ENCODE measurements at regions not wholly inside any gene's neighbourhood (a gene's known extent, or its start where the extent isn't known, plus 50 kb on each side); places are given as distances from the start of the nearest gene placed in this dataset.

DNA sequence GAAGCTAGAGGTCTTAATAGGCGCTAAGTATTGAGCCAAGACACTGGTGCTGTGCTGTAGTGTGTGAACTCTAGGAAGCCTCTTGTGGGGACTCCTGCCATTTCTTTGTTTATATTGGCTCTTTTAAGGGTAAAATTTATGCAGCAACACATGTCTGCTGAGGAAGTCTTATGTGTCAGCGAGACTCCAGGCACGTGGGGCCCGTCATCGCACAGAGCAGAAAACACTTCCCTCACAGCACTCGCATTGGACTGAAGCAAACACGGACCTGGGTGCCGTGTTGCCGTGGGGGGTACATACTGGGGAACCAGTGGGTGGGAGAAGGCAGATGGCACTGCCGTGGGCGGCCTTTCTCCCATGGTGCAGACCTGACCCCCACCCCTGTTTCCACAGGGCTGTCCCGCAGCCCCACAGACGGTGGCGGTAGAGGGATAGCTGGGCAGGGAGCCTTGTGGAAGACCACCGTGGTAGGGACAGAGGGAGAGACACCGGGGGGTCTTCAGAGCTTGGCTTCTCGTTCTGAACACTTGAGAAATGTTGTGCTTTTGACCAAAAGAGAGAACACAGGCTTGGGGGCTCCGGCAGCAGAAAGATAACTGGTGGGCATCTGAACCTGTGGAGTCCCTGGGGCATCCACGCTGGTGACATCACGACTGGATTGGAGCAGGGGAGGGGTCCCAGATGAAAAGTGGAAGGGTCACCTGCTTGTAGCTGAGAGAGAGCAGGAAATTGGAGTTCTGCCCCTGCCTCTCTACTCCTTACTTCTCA, 284.7 kb upstream of the SHH start:
- no peak for DNase-seq (ENCODE audit: low spot score)

DNA sequence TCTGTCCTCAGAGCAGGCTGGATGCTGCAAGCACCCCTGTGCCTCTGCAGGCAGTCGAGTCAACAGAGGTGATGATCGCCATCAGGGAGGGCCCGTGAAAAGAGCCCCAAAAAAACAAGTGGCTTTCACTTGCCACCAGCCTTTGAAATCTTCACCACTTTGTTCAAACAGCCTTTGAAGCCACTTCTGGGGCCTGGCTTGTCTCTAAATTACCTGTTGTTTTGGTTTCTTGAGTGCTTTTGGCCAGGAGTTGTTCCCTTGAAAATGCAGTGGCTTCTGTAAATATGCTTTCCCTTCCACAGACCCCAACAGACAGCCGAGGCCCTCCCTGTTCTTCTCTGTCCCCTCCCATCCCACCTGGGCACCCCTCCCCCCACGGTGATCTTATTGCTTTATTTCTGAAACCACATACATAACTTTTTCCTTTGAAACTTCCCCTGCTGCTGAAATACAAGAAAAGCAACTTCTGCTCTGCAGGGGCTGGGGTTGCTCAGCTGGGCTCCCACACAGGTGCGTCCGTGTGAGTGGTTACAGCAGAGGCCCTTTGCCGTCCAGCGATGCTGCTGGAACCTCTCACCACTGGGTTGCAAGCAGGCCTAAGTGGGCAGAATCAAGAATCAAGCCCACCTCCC, 283.8 kb upstream of the SHH start:
- no peak for DNase-seq (ENCODE audit: low spot score)

DNA sequence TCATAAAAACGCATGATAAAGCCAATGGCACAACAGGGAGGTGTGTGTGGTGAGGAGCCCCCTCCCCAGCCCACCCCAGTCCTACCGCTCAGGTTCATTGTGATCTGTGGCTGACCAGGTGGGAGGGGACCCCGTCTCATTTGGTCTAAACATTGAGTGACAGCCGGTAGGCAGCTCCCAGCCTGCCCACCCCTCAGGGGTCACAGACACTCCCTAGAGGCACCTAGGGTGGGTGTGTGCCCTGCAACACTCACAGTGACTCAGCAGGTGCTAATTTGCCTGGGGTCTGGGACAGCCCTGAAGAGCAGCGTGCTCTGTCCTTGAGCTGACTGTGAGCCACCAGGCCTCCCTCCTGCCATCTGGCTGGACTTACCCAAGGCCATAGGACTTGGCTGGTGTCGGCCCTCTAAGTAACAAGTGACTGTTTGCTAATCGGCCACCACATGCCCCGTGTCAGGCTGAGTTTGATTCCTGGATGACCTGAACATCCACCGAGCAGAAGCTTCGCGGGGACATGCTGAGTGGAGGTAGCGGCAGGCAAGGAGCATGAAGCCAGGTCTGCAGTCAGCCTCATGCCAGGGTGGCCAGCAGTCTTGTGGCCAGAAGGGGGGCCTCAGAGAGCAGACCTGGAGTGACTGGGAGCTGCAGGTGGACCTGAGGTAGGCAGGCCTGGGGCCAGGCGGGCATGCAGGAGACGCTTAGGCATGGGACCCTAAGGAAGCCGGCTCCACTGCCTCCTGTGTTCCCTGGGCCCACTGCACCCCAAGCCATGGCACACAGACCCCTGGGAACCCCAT, 282.3 kb upstream of the SHH start:
- DNase-seq (ENCODE audit: low spot score) = no peak

DNA sequence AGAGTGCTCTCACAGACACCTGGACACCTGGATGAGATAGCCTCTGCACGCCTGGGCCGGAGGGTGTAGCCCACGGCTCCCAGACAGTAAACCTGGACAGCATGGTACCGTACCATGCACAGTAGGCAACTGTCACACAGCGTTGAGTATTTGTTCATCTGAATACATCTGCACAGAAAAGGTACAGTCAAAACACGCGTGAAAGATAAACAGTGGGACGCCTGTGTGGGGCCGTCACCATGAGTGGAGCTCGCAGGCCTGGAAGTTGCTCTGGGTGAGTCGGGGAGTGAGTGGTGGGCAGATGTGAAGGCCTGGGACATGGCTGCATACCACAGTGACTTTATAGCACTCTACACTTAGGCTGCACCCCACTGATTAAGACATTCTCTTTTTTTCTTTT, 280.0 kb upstream of the SHH start:
- DNase-seq (ENCODE audit: low spot score) = no peak

DNA sequence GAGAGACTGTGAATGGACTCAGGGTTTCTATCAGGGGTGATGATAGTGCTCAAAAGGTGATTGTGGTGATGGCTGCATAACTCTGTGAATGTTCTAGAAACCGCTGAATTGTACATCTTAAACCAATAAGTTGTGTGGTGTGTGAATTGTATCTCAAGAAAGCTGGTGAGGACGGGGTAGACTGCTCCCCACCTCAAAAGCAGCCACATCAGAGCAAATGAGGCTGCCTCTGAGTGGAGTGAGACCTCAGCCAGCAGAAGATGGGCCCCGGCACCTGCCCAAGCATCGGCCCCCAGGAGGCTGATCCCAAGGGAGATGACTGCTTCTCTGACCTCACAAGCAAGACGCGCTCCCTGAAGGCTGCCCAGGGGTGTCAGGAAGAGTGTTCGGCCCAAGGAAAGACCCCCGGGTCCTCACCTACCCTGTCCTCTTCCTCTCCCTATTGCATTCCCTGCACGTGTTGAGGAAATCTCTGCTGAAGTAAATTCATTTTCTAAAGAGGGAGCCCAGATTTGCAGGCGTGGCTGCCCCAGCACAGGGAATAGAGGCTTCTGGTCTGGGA, 279.3 kb upstream of the SHH start:
- no peak for DNase-seq (ENCODE audit: low spot score)

DNA sequence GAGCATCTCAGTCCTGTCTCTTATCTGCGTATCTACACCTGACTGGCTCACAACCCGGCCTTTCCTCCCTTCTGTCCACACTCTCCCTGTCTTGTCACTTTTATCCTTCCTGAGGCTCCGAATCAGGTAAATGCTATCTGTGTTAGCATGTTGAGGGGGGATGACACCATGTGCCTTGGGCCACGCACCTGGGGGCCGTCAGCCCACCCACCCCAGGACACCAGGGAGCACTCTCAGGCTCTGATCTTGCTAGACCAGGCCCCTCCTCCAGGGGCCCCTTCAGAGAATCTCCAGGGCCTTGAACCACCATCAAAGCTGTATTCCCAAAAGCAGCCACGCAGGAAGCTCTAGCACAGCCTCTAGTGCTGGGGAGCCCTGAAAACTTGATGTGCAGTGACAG, 278.7 kb upstream of the SHH start:
- DNase-seq (ENCODE audit: low spot score) = no peak

DNA sequence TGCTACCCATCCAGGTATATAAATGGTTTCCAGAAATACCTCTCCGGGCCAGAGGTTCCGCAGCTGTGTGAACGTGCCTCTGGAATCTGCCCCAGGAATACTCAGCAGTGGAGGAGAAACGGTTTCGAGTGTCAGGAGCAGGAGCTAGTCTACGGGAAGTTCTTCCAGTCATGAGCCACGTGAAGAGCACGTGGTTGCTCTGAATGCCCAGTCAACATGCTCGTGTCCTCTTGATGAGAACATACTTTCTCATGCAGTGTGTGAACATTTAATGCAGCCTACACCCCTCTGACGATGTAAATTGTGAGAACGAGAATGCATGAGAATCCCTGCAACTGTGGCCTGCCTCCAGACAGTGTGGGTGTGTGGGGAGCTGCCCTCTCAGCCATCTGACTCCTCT, 277.0 kb upstream of the SHH start:
- no peak for DNase-seq (ENCODE audit: low spot score)

DNA sequence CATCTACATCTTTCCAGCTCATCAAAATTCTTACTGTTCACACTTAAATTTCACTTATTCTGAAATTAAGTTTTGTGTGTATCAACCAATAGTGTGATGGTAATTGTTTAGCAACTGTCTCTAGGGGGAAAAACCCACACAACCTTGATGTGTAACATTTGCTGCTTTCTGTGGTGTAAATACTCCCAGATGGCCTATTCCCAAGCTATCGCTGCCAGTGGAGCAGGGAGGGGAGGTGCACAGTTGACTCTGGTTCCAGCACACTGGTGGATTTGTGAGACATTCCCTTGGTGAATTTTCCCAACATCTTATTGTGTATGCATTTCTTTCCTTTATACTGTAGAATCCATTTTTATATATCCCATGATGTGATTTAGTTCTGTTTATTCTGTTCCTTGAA, 275.9 kb upstream of the SHH start:
- DNase-seq (ENCODE audit: low spot score) = no peak

DNA sequence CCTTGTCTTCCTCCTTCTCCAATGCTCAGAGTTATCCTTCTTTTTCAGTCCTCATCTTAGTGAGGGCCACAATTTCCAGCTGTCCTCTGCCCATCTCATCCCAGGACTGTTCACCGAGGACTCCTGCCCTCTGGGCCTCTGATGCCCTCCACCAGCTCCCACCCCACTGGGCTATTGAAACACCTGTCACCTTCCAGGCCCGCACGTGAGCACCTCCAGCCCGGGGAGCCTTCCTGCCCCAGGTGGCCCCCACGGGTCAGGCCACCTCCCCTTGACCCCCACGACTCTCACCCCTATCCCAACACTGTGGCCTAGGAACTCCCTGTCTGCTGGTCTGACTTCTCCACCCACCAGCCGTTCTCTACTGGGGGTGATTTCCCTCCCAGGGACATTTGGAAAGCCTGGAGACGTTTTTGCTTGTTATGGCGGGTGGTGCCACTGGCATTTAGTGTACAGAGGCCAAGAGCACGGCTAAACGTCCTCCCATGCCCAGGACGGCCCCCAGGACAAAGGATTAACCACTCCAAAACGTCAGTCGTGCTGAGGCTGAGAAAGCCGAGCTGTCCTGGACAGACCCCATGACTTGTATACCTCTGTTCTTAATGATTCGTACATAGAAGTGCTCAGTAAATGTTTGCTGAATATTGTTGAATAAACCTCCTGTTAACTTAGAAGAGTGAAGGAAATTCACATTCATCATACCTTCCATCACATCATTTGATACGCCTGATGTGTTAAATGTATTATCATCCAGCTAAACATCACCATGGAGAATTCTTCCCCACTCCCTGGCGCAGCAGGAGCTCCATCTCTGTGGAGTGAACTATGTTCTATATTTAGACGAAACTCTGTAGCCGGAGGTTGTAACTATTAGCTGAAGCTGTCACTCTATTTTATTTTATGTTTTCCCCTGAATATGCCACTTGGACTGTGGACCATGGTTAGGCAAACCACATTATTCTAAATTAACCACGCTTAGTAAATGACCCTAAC, 270.1 kb upstream of the SHH start:
- no peak for DNase-seq (ENCODE audit: low spot score)

DNA sequence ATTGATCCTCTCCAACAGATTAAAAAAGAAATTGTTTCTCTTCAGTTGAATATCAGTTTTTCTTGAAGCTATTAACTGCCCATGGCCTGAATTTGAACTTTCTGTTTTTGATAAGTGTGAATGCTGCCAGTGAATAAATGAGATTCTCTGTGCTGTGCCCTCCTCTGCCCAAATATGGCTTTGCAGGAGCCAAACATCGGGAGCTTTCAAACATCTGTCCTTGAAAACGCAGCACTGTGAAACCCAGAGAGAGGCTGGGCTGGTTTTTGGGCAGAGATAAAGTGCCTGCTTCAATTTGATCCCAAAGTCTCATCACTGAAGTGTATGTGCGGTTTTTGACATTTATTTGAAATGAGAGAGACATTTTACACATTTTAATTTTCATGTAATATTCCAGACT, 268.3 kb upstream of the SHH start:
- no peak for DNase-seq (ENCODE audit: low spot score)

DNA sequence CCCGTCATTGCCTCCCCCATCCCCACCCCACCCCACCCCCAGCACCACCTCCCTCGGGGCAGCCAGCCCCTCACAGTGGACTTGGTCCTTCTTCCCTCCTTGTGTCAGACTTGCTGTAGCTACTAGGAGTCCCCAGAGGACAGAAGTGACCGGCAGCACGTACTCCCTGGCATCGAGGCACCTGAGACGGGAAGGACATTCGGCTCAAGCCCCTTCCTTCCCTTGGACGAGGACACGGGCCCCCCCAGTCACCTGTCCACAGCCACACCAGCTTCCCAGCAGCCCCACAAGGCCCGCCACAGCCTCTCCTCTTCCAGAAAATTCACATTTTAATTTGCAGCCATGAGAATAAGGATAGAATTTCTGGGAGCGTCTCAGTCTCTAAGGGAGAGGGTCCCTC, 267.8 kb upstream of the SHH start:
- DNase-seq (ENCODE audit: low spot score) = no peak

DNA sequence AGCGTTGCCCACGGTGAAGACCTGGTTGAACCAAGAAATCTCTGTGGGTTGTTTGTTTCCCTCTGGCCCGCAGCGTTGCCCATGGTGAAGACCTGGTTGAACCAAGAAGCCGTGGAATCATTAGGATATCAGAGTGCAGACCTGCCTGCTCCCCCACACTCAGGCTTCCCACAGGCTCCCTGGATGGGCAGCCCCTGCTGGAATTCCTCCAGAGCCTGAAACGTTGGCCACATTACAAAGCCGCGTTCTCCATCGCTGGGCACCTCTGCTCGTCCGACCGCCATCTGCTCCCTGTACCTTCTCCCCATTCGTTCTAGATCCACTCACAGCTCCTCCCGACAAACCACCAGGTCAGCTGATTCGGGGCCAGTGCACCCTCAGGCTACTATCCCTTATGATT, 266.9 kb upstream of the SHH start:
- DNase-seq (ENCODE audit: low spot score) = no peak

DNA sequence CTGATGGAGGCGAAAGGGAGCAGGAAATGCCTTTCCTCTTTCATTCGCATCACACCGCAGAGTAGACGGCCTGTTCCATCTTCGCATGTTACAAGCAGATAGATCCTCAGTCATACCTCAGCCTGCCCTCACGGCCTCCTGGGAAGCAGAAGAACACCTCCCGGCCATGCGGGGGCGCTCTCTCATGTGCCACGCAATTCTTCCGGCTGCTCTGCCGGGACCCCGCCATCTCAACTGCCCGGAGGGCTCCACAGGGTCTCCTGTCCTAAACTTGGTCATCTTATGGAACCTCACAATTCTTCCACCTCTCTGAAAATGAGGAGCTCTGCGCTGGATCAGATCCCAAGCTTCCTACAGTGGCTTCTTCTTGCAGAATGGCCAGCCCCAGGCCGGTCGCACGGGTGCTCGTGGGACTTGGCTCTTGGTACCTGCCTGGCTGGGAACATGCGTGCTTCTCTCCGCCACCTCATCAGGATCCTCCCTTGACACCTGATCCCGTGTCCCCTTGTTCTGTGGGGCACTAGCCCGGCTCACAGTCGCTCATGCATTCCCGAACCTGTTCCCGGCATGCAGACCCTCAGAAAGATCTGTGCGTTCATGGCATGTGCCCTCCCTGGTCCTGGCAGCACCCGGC, 262.8 kb upstream of the SHH start:
- no peak for DNase-seq (ENCODE audit: low spot score)

DNA sequence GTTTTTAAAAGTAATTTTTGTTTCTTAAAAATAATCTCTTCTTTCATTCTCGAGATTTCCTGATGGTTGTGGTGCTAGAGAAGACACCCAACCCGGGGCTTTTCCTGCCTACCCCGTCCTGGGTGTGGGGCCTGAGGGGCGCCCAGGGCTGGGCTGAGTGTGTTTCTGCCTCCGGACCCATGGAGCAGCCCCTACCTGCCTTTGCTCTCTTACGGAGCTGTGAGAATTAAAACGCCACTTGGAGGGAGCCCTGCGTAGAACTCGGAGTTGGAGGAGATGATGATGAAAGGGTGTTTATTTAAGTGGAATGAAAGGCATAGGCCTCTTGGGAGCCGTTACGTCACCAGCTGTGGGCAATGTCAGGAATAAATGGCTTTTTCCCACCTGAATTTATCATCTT, 261.8 kb upstream of the SHH start:
- DNase-seq (ENCODE audit: low spot score) = no peak

DNA sequence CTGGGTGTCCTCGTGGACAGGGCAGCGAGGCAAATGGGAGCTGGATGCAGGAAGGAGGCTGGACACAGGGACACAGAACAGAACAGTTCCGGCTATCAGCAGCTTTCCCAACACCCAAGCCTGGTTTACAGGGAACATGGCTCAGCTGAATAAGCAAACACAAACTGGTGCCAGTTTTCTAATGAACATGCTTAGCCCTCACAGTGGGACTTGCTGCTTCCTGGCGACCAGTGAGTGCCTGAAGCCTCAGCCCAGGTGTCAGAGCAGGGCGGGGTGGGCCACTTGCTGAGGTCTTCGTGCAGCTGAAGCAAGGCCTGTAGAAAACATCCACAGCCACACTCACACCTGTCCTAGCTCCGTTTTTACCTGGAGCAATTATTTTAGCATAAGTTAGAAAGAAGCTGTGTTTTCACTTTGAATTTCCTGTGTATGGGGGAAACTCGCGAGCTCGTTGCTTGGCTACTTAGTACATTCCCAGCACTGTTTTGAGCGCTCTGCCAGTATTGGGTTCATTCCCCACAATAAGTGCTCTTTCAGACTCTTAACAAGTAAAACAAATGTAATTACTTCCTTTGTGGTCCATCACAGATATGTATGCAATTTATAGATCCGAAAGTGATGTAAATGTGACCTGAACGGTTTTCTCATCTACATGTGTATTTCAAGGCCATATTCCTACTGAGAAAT, 261.2 kb upstream of the SHH start:
- DNase-seq (ENCODE audit: low spot score) = no peak

DNA sequence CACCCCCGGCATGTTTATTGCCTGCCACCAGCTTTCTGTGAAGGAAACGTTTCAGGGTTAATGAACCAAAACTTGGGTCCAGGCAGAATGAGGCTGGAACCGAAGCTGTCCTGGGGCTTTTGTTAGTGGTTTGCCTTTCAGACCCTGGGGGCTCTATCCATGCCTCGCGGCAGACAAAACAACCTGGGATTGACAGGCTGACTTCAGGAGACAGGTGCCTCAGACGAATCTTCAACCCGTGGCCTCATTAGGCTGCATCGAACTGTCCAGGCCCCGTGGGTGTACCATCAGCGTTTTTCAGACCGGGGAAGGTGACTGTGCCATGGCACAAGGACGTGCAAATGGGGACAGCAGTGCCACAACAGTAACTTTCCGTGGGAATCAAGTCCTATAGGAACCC, 259.3 kb upstream of the SHH start:
- DNase-seq (ENCODE audit: low spot score) = no peak

DNA sequence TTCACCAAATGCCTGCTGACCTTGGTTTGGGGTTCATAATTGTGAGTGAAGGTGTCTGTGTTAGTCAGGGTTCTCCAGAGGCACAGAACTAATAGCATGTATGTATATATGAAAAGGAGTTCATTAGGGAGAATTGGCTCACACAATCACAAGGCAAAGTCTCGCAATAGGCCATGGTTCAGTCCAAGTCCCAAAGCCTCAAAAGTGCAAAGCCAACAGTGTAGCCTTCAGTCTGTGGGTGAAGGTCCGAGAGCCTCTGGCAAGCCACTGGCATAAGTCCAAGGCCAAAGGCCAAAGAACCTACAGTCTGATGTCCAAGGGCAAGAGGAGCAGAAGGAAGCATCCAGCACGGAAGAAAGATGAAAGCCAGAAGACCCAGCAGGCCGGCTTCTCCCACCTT, 257.6 kb upstream of the SHH start:
- DNase-seq (ENCODE audit: low spot score) = no peak

DNA sequence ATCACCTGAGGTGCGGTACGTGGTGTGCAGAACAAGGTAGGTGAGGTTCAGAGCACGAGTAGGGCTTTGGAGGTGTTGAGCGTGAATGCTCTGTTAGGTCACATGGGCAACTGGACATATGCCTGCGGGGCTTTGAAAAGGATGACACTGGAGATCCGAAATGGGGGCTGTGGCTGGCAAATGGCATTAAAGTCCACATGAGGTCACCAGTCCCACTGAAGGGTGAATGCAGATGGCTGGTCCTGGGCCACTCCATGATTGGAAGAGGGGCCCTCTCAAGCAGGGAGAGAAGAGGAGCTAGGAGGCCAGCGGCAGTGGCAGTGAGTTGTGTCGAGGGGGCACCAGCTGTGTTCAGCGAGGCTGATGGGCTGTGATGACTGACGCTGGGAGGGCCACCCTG, 254.9 kb upstream of the SHH start:
- DNase-seq (ENCODE audit: low spot score) = no peak

DNA sequence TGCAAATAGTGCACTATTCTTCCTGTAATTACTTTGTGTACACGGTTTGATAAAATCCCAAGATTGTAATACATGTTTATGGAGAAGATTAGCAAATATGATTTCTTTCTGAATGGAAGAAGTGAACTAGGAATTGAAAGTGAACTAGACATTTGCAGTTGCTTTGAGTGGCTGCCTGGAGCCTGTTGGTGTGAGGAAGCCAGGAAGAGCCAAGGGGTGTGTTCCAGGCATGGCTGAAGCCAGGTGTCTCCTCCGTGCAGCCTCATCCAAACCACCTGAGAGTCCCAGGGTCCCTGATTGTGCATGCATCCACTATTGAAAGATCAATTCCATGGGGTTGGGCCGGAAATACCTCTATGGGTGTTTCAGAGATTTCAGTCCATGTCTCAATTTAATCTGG, 253.1 kb upstream of the SHH start:
- DNase-seq (ENCODE audit: low spot score) = no peak

DNA sequence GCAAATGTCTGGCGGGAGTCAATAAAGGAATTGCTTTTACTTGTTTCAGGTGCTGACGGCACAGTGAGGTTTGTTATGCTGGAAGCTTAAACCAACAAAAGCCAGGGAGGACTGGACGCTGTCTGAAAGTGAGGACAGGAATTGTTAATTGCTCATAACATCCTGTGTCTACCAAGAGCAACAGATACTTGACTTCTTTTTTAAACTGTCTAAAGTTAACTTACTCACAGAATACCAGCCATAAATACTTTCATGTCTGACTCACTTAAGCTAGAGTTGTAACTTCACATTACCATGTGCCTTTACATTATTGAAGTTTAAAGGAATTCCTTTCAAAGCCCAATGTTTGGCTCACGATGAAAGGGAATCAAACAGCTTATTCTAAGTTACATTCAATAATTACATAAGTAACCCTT, 252.7 kb upstream of the SHH start:
- no peak for DNase-seq (ENCODE audit: low spot score)

Data from globus pallidus (tissue), 1 donor.